ENCODE measurements at regions not wholly inside any gene's neighbourhood (a gene's known extent, or its start where the extent isn't known, plus 50 kb on each side); places are given as distances from the start of the nearest gene placed in this dataset.
"Not testable (repeated sequence)": the region's sequence is repeated elsewhere in the genome, so short reads cannot be mapped to it uniquely, and the experiment has no call there.

- no peak for DNase-seq (ENCODE audit: low read depth)
These were observed 533.9 kb upstream of the LRFN5 start for GRCh38 chr14:41072776-41073175.

DNA sequence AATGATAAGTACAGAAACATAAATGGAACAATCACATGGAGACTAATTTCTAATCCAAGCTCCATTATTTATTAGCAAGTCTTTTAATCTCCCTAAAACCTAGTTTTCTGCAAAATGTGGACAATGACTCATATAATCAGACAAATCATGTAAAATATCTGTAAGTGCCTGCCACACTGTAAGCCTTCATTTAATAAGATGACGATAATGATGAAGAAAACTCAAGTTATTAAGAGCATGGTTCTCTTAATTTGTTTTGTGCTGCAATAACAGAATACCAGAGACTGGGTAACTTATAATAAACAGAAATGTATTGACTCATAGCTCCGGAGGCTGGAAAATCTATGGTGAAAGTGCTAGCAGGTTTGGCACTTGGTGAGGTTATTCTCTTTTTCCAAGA lies 535.3 kb upstream of the LRFN5 start:
- DNase-seq (ENCODE audit: low read depth) = no peak

DNA sequence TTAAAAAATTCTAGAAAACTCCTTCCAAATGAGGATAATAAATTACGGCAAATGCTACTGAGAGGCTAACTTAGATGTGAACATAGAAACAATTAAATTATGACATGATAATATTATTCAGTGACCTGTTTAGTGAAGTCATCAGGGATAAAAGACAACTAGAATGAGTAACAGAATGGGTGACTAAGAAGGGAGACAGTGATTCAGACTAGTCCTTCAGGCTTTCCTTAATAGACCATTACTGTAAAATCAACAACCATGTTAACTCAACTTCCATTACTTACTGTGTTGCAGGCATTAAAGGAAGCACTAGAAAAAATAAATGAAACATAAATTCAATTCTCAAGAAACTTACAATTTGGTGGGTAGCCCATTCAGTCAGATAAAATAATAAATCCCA lies 543.9 kb upstream of the LRFN5 start:
- DNase-seq (ENCODE audit: low read depth) = no peak

GRCh38 chr14:41055589-41055988 lies 551.1 kb upstream of the LRFN5 start:
- no peak for DNase-seq (ENCODE audit: low read depth)

DNA sequence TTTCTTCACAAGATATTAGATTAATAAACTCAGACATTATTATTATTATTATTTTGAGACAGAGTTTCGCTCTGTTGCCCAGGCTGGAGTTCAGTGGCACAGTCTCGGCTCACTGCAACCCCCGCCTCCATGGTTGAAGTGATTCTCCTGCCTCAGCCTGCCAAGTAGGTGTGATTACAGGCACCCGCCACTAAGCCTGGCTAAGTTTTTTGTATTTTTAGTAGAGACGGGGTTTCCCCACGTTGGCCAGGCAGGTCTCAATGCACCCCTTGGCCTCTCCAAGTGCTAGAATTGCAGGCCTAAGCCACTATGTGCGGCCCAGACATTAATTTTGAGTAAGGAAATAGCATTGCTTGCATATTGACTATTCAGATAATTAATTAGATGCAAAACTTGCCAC lies 554.9 kb upstream of the LRFN5 start:
- no peak for DNase-seq (ENCODE audit: low read depth)

GRCh38 chr14:41047763-41048162 lies 558.9 kb upstream of the LRFN5 start:
- no peak for DNase-seq (ENCODE audit: low read depth)

DNA sequence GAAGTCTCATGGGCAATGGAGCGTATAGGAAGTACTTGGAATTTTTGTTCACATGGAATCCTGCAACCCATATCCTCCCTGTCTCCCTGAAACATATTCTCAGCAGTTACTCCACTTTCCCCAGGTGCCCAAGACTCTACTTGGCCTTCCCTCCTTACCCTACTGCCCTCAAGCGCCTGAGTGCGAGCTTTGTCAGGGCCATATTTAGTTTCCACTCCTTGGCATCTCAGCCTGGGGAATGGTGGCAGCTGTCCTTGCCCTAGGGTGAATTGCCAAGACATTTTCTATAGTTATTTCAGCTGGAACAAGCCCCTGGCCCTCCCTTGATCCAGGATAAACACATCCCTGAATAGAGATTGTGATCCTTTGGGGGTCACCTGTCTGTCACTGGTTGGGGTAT lies 569.3 kb upstream of the LRFN5 start:
- no peak for DNase-seq (ENCODE audit: low read depth)

DNA sequence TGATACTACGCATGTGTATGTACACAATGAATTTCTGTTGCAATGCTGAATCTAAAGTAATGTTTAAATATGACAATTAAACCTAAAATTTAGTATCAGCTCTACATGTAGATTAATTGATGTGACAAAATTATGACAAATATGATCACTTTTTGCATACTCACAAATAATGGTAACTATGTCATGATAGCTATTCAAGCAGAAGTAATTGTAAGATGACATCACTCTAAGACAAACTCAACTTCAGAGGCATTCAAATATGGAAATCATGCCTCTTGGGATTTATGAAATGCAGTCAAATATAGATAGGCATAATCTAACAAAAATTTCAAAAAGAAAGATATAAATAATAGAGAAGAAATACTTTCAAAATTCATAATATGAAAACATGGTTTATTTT lies 571.7 kb upstream of the LRFN5 start:
- no peak for DNase-seq (ENCODE audit: low read depth)

- no peak for DNase-seq (ENCODE audit: low read depth)
These were observed 583.7 kb upstream of the LRFN5 start for GRCh38 chr14:41022932-41023331.

DNA sequence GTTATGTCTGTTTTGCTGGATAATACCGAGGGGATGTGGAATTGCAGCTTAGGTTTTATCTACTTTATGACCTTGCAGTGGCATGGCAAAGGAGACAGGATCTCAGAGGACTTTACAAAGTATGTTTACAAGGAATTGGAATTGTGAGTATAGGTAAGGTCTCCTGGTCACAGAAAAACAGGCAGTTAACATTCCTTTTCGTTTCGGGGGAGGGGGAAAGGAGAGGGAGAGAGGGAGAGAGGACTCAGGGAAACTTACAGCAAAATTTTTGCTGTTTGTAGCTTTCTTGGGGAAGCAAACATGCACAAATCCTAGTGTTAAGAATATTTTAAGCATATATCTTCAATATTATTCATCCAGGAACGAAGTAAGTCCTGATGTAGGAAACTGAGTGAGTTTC lies 590.5 kb upstream of the LRFN5 start:
- DNase-seq (ENCODE audit: low read depth) = no peak

- DNase-seq (ENCODE audit: low read depth) = no peak
These were observed 606.3 kb upstream of the LRFN5 start for GRCh38 chr14:41000350-41000749.

DNA sequence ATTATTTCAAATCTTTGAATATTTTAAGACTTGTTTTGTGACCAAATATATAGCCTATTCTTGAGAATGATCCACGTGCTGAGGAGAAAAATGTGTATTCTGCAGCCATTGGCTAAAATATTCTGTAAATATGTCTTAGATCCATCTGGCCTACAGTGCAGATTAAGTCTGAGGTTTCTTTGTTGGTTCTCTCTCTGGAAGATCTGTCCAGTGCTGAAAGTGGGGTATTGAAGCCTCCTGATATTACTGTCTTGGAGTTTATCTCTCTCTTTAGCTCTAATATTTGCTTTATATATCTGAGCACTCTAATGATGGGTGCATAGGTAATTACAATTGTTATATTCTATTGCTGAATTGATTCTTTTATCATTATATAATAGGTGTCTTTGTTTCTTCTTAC lies 617.4 kb upstream of the LRFN5 start:
- DNase-seq (ENCODE audit: low read depth) = no peak

- DNase-seq (ENCODE audit: low read depth) = no peak
These were observed 619.2 kb upstream of the LRFN5 start for GRCh38 chr14:40987481-40987880.

- DNase-seq (ENCODE audit: low read depth) = no peak
These were observed 620.0 kb upstream of the LRFN5 start for GRCh38 chr14:40986655-40987054.

GRCh38 chr14:40985584-40985983 lies 621.1 kb upstream of the LRFN5 start:
- DNase-seq (ENCODE audit: low read depth) = no peak

- DNase-seq (ENCODE audit: low read depth) = no peak
These were observed 623.1 kb upstream of the LRFN5 start for GRCh38 chr14:40983604-40984003.

DNA sequence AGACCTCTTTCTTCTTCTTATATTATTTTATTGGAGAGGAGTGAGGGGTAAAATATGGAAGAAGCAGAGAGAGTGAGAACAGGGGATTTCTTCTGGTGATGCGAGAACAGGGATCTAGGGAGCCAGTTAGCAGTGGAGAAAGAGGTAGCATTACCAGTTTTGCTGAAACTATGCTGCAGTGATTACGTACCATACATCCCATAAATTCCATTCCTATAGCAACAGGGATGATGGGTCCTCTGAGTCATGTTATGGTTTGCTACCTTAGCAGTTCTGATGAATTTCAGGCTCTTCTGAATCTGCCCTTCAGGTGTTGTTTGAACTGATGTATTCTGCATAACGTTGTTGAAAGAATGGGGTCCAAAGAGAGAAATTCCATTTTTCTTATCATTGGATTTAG lies 625.4 kb upstream of the LRFN5 start:
- no peak for DNase-seq (ENCODE audit: low read depth)

DNA sequence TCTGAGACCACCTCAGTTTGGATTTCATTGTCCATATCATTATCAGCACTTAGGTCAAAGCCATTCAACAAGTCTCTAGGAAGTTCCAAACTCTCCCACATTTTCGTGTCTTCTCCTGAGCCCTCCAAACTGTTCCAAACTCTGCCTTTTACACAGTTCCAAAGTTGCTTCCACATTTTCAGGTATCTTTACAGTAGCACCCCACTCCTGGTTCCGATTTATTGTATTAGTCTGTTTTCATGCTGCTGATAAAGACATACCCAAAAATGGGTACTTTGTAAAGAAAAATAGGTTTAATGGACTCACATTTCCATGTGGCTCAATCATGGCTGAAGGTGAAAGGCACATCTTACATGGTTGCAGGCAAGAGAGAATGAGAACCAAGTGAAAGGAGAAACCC lies 646.4 kb upstream of the LRFN5 start:
- not testable (repeated sequence) for DNase-seq (ENCODE audit: low read depth)

DNA sequence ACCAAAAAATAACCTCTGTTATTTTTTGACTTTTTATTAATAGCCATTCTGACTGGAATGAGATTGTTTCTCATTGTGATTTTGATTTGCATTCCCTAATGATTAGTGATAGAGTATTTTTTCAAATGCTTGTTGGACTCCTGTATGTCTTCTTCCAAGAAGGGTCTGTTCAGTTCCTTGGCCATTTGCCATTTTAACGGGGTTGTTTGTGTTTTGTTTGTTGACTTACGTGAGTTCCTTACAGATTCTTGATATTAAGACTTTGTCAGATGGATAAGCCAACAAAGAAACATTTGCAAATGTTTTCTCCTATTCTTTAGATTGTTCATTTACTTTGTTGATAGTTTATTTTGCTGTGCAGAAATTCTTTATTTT lies 651.6 kb upstream of the LRFN5 start:
- DNase-seq (ENCODE audit: low read depth) = no peak

DNA sequence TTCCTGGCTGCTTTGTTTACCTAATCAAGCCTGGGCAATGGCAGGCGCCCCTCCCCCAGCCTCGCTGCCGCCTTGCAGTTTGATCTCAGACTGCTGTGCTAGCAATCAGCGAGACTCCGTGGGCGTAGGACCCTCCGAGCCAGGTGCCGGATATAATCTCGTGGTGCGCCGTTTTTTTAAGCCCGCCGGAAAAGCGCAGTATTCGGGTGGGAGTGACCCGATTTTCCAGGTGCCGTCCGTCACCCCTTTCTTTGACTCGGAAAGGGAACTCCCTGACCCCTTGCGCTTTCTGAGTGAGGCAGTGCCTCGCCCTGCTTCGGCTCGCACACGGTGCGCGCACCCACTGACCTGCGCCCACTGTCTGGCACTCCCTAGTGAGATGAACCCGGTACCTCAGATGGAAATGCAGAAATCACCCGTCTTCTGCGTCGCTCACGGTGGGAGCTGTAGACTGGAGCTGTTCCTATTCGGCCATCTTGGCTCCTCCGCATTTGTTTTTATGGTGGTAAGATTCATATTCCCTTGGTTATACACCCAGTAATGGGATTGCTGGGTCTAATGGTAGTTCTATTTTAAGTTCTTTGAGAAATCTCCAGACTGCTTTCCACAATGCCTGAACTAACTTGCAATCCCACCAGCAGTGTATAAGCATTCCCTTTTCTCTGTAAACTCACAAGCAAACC lies 652.1 kb upstream of the LRFN5 start:
- not testable (repeated sequence) for DNase-seq (ENCODE audit: low read depth)

- no peak for DNase-seq (ENCODE audit: low read depth)
These were observed 662.2 kb upstream of the LRFN5 start for GRCh38 chr14:40944521-40944920.

GRCh38 chr14:40936861-40937260 lies 669.8 kb upstream of the LRFN5 start:
- no peak for DNase-seq (ENCODE audit: low read depth)

DNA sequence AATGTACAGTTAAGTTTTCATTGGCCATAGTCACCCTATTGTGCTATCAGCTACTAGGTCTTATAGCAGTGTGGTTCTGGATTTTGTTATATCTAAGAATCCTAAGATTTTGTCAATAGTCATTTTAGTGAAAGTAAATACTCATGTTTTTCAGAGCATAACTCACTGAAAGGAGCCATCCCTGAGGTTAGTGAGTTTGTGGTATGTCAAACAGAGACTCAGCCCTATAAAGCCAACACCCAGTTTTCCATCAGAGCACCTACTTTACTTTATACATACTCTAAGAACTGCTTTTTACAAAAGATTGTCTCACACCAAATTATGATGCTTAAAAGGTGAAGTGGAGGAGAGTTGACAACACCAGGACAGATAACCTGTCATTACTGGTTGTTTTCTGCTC lies 686.3 kb upstream of the LRFN5 start:
- no peak for DNase-seq (ENCODE audit: low read depth)

DNA sequence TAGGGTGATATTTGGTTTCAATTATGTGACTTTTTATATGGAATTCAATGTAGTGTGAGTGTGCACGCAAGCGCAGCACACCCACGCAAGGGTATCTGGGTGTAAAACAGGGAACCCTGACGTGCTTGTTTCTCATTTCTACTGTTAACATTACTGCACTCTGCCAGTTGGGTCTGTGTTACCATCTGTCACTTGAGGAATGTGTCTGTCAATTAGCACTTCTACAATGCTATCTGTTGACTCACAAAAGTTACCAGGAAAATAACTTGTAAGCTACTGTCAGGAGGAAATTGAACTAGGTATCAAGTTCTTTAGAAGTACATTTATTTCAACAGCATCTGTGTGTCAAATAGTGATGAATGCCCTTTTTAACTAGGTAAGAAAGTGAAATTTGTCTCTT lies 695.5 kb upstream of the LRFN5 start:
- DNase-seq (ENCODE audit: low read depth) = no peak

- DNase-seq (ENCODE audit: low read depth) = no peak
These were observed 696.8 kb upstream of the LRFN5 start for GRCh38 chr14:40909906-40910305.

Measured in fibroblast of gingiva (primary cell).